Epithelial cell of esophagus (primary cell): ENCODE measurements at regions not wholly inside any gene's neighbourhood (a gene's known extent, or its start where the extent isn't known, plus 50 kb on each side); places are given as distances from the start of the nearest gene placed in this dataset.

Source experiments
- DNase-seq: peaks from one replicate; pipeline ENCODE4 v3.0.0; 2010; ENCODE audit warnings: low read depth
- H3K4me3 ChIP-seq: 2 replicates; pipeline ENCODE4 v1.5.1; 2011; ENCODE audit warnings: mild to moderate bottlenecking, low read length, control low read depth
- CTCF ChIP-seq: IDR thresholded peaks from 2 replicates; pipeline ENCODE4 v1.5.1; 2011; ENCODE audit warnings: low read depth, mild to moderate bottlenecking, low read length, control low read depth, inconsistent platforms; ENCODE audit not compliant: insufficient read depth; ENCODE audit errors: missing control alignments

- no peak for TF ChIP-seq CTCF
- peak; percentile 44 for DNase-seq
- H3K4me3 ChIP-seq = no peak overlapping the region
Measured at GRCh38 chr21:36246080-36246631, 73.8 kb upstream of the MORC3 start.

GRCh38 chr21:36247316-36248010 is 72.5 kb upstream of the MORC3 start:
- no peak for DNase-seq
- H3K4me3 ChIP-seq = no peak overlapping the region

GRCh38 chr21:36249576-36250422 is 70.2 kb upstream of the MORC3 start:
- DNase-seq = no peak
- no peak for TF ChIP-seq CTCF

More at GRCh38 chr21:36247316-36248010, 72.5 kb upstream of the MORC3 start:
- no peak for TF ChIP-seq CTCF

GRCh38 chr21:36250423-36251075 is 69.4 kb upstream of the MORC3 start:
- DNase-seq = no peak
- no peak for TF ChIP-seq CTCF
- H3K4me3 ChIP-seq = no peak overlapping the region

More at GRCh38 chr21:36249576-36250422, 70.2 kb upstream of the MORC3 start:
- no peak overlapping the region for H3K4me3 ChIP-seq

GRCh38 chr21:36254106-36254941 is 65.7 kb upstream of the MORC3 start:
- TF ChIP-seq CTCF = no peak
- no peak for DNase-seq
- no peak overlapping the region for H3K4me3 ChIP-seq

GRCh38 chr21:36255663-36256062 is 64.3 kb upstream of the MORC3 start:
- TF ChIP-seq CTCF = no peak
- H3K4me3 ChIP-seq = no peak overlapping the region
- no peak for DNase-seq
